NCI-H524 (cell line): ENCODE measurements at regions not wholly inside any gene's neighbourhood (a gene's known extent, or its start where the extent isn't known, plus 50 kb on each side); places are given as distances from the start of the nearest gene placed in this dataset.

Source experiments
- DNase-seq, 2 experiments: peaks; one replicate each; lab custom pipeline; 2025; lab: John Stamatoyannopoulos, UW

DNA sequence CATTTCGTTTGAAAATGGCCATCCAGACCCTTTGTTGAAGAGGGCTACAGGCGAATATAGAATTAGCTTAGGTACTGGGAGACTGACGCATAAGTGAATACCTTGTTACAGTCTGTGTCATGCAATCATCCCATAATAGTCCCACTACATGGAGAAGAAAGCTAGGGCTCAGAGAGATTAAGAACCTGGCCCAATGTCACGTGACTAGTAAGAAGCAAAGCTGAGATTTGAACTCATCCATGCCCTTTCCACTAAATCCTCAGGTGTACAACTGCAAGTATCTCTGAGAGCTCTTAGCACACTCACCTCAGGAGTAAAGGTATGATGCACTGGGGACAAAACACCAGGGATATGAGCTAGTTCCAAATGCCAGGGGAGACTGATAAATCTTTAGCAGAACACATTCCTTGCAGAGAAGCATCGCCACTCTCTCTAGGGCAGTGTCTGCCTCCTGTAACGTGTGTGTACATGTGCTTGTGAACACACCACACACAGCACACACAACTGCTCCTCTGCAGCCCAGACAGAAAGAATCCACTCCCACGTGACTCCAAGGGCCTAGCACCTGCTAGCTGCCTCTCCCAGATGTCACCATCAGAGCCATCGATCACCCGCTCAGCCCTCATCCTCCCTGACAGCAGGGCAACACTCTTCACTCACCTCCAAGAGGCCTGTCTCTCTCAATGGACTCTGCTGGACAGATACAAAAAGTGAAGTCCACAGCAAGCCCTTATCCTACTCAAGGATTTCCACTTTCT lies 402.8 kb downstream of the NXPE2 start:
- peak; percentile 26 to 58 for DNase-seq

DNA sequence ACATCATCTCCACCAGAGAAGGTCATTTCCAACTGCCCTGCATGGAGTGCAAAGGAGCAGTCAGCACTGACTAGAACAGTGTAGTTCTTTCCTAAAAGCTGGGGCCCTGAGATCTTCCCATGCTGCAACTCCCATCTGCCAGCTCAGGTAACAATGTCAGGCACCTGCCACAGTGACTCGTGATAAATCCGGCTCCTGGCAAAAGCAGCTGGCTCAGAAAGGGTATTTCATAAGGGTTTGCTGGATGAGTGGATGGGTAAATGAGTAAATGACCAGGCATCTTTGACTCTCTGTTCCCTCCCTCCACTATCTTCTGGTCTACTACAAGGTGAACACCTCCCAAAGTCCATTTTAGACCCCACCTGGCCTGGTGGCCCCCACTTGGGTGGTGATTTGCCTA lies 403.6 kb downstream of the NXPE2 start:
- DNase-seq, result peak in 1 of 2 experiments; percentile 14

DNA sequence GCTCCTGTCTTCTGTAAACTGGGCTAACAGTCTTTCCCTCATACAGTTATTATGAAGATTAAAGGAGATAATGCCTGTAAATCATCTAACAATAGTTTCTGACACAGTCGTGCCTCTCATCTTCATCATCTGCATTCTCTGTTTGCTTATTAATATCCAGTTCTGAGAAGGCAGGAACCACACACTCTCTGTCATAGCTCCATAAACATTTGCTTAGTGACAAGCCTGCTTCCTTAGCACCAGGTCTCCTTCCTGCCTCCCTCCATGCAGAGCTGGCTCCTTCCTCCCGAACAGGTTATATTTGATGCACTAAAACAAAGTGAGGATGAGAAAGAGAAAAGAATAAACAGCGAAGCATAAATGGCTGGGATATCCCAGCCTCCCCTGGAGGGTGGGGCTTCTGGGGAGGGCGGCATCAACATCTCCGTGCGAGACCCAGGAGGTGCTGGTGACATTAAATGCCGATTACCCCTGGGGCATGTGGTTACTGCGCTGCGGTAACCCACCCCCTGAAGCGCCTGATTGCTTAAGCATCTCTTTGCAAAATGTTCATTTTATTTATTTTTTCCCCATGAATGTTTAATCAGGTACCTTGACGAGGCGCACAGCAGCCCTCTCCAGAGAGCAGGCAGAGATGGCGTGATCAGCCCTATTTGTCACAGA lies 404.9 kb downstream of the NXPE2 start:
- DNase-seq, result no peak

DNA sequence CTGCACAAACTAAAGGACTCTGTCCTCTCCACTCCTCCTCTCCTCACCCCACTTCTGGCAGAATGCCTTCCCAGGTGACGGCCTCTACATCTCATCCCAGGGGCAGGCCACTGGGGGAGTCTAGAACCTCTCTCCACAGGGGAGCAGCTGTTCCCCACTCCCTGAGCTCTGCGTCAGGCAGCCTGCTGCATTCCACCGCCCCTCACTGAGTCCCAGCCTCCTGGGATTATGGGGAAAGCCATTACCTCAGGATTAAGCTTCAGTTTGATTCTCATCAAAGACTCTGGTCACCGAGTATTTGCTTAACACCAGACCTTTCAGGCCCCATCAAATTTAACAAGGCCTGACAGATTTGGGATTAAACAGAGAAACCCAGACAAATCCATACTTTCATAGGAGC lies 405.9 kb downstream of the NXPE2 start:
- peak; percentile 88 to 90 for DNase-seq

DNA sequence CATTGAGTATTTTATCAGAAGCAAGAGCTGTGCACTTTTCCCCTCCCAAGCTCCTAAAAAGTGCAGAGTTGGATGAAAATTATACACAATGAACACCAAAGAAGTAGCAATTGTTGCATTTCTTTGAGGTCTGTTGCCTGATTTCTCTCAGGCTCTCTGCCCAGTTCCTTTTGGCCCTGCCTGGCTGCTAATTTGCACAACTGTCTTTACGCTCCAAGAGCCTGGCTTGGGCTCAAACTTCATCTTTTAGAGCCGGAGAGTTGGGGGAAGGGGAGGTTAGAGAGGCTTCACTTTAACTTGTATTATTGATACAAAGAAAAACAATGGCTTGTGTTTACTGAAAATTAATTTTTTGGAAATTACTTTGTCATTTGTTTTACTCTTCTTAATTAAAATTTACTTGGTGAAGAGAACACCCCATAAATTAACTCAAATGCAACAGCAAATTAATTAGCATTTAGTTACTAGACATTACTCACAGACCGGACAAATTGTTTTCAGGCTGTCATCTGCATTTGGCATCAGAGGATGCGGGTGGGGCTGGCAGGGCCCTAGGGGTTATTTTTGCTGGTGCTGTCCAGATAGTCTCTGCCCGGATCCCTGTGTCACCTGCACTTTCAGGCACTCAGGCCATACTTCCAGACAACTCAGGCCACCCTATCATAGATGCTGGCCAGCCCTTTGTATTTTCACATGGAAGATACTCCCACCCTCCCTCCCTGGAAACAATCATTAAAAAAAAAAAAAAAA lies 407.3 kb downstream of the NXPE2 start:
- DNase-seq, result no peak

DNA sequence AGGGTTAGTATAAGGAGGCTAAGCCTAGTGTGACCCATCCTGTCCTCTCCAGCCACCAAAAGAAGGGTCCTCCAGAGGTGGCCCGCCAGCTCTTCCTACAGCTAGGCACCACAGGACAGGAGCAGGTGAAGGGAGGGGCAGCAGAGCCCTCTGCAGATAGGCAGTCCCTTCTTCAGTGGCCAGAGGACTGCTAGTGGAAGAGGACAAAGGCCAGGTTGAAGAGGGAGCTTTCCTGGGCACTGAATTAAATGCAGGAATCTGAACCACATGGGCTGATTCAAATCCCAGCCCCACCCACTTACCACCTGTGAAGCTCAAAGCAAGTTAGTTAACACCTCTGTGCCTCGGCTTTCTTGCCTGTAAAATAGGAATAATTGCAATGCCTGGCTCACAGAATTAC lies 409.5 kb downstream of the NXPE2 start:
- DNase-seq, result no peak

DNA sequence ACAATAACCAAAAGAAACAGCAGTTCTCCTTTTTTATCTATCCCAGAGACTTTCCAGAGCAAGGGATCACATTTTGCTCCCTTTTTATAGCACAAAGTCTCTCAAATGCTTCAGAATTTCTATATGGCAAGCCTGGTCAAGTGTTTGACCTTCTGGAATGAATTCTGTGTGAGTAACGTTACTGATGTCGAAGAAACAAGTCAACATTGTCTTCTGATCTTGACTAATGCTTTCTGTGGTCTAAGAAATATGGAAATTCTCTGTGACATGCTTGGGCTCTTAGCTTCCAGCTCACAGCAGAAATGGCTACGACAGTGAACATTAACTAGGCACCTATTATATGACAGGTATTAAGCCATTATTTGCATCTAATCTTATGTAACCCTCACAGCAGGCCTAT lies 411.7 kb downstream of the CADM1 start:
- DNase-seq, result no peak

DNA sequence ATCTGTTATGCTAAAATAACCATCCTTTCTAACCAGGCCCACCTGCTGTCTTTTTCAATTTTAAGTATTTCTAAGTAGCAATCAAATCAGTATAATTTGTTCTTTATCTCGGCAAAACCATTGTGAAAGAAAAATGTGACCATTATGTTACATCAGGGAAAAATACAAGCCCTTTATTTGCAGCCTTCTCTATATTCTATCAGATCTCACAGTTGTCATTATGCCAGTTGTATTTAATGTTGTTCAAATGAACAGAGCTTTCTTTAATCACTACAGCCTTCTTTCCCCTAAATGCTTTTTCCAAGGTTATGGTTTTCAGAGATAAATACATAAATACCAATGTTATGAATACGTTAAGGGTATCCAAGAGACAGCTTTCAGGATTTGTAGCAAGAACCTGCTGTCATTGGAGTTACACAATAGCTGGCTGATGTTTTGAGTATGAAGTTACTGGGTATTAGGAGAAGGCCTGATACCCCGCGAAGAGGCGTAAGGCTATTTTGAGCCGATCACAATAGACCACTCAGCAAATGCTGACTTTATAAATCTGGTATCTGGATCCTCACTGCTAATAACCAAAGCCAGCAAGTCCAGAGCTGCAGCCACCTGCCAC lies 406.3 kb downstream of the CADM1 start:
- DNase-seq, result no peak

DNA sequence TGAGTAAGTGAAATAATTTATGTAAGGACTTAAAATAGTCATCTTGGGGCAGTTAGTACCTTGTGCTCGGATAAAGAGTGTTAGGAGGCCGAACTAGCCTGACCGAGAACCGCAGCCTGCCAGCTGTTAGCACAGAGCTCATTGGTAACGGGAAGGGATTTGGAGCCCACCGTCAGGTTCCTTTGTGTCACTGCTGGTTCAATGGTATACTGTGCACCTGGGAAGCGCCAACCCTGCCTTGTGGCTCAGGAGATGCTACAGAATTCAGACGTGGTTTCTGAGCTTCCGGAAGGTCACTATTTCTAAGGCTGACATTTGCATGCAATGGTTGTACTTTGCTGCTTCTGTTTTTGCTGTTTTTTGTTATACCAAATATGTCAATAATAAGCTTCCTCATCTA lies 403.5 kb downstream of the CADM1 start:
- no peak for DNase-seq

DNA sequence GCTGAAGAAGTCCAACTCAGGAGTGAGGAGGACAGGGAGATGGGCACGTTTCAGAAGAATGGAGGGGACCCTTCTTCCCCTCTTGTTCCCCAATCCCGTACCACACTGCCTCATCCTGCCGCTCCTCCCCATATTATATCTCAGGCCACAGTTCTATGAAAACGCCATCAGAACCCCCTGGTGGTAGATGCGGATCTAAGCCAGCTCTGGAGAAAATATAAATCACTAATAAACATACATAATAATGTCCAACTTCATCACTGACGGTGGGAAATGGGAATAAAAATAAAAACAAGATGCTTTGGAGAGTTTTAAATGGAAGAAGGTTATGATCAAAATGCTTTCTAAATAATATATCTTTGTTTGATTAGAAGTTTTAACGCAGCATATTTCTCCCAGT lies 400.3 kb downstream of the CADM1 start:
- no peak for DNase-seq

DNA sequence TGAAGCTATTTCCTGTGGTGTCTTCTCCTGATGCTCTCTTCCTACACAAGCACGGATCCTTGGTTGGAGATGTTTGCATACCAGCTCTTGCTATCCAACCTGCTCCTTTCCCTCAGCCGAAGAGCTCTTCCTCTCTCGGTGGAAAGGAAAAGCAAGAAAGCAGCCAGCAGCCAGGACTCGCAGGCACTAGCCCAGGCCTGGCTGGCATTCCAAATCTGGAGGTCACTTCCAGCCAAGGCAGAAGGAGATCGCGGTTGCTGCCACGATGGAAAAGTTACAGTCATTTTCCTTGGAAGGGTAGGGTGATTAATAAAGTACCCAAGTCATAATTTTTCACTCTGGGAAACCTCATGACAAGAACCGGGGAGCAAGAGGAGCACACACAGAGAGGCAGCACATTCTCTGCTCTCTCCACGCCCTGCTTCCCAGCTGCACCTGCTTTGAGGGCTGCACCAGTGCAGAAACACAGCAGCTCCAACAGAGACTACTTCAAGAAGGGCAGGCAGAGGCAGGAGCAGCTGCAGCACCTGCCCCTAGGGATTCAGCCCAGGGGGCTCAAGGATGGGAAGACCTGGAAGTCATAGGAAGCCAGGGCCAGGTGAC lies 399.3 kb downstream of the CADM1 start:
- no peak for DNase-seq

DNA sequence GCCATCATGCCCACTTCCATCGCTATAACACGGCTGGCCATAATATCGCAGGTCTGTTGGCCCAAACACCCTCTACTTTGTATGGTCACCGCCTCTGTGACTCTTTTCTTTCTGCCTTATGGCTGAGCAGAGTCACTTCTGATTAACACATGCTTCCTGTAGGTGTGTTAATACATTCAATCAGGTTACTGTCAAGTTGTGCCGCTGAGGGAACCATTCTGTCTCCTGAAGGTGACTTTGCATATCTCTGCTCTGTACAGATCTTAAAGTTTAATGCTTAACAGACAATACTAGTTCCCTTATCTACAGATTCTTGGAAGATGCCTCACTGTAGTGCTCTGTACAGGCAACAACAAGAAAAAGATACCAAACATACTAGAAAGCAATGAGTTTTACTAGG lies 393.1 kb downstream of the CADM1 start:
- no peak for DNase-seq

DNA sequence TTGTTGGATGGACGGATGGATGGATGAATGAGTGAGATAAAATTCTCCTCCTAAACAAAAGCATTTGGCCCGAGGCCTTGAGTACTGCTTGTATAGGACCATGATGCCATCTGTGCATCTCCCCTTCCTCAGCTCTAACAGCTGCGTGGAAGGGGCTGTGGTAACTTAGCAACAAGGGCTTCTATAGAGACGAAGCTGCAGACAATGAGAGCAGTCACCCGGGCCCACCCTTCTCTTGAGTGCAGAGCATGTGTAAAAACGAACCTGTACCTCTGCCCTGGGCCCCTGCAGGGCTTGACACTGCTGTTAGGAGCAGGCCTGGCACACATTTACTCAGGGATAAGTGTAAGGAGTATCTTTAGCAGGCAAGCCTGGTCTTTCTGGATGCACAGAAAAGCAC lies 391.5 kb downstream of the CADM1 start:
- peak; percentile 74 to 93 for DNase-seq

DNA sequence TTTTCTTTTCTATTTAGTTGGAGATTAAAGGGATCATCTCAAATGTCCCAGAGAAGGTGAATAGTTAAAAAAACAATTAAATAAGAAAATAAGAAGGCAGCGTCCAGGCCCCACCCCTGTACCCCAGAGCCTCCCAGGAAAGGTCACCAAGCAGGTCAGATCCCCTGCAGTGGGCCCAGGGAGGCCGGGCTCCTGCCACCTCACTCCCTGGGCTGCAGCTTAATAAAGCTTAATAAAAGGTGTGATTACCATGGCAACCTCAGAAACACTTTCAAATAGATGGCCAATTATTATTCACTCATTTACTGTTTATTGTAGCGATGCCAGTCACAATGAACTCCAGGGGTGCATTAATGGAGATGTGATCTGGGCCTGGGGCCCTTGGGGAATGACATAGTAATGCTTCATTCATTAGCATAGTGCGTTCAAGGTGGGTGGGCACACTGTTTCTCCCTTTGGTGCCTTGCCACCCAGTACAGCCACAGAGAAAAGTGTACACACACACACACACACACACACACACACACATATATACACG lies 386.2 kb downstream of the CADM1 start:
- DNase-seq, result no peak

DNA sequence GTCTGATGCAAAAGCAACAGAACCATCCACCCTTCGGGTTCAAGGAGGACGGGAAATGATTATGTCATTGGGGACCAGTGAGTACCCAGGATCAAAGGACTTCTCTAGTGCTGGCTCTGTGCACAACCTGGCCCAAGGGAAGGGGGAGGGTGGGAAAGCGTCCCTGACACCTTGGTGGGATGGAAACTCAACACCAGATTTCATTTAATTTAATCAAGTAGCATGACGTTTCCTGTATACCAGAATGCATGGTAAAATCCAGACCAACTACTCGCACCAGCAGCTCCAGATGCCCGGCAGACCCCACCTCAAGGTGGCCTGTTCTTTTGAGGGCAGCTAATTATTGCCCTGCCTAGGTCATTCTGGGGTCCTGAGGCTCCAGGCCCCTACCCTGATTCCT lies 385.1 kb downstream of the CADM1 start:
- no peak for DNase-seq
